ENCODE measurements at regions not wholly inside any gene's neighbourhood (a gene's known extent, or its start where the extent isn't known, plus 50 kb on each side); places are given as distances from the start of the nearest gene placed in this dataset.

GRCh38 chr4:117661091-117662072 is 372.9 kb upstream of the NDST3 start:
- no peaks in the 10 kb centered on the region for H3K9me1 ChIP-seq (replicated peaks; ENCODE audit: control insufficient read depth, extremely low read depth, insufficient read depth, low read length)
- TF ChIP-seq, protein P1, sequence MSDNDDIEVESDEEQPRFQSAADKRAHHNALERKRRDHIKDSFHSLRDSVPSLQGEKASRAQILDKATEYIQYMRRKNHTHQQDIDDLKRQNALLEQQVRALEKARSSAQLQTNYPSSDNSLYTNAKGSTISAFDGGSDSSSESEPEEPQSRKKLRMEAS (IDR thresholded peaks at IDR 0.05; ENCODE audit: insufficient read depth, insufficient read length), result no peak
- TF ChIP-seq POLR2A (IDR thresholded peaks at IDR 0.05; ENCODE audit: low read depth, low read length), result no peak
- TF ChIP-seq EZH2 (IDR thresholded peaks at IDR 0.05; ENCODE audit: borderline replicate concordance, low read depth, low read length, severe bottlenecking), result no peak
- no peak for TF ChIP-seq MYC (IDR thresholded peaks at IDR 0.05; ENCODE audit: low read depth, low read length)
- TF ChIP-seq, protein P2, sequence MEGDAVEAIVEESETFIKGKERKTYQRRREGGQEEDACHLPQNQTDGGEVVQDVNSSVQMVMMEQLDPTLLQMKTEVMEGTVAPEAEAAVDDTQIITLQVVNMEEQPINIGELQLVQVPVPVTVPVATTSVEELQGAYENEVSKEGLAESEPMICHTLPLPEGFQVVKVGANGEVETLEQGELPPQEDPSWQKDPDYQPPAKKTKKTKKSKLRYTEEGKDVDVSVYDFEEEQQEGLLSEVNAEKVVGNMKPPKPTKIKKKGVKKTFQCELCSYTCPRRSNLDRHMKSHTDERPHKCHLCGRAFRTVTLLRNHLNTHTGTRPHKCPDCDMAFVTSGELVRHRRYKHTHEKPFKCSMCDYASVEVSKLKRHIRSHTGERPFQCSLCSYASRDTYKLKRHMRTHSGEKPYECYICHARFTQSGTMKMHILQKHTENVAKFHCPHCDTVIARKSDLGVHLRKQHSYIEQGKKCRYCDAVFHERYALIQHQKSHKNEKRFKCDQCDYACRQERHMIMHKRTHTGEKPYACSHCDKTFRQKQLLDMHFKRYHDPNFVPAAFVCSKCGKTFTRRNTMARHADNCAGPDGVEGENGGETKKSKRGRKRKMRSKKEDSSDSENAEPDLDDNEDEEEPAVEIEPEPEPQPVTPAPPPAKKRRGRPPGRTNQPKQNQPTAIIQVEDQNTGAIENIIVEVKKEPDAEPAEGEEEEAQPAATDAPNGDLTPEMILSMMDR (IDR thresholded peaks at IDR 0.05; ENCODE audit: extremely low read depth in 1 of 2, insufficient read depth in 1 of 2, low read depth in 1 of 2, low read length in 2 of 2), result no peak
- no peak for TF ChIP-seq POLR2AphosphoS5 (IDR thresholded peaks at IDR 0.05; ENCODE audit: insufficient read depth, low read depth, low read length)
- TF ChIP-seq JUN (IDR thresholded peaks at IDR 0.05; ENCODE audit: borderline replicate concordance, insufficient read depth, insufficient read length, low read depth), result no peak
- no peak for TF ChIP-seq FOS (IDR thresholded peaks at IDR 0.05; ENCODE audit: borderline replicate concordance, insufficient read depth, low read length)
- no peak for TF ChIP-seq GATA2 (IDR thresholded peaks at IDR 0.05; ENCODE audit: insufficient read depth, insufficient read length, low read depth, low read length)
- dilution Hi-C loops (cut with MboI; ENCODE audit: extremely low pct_ligation_motif_present, low sequenced_read_pairs) (no loop called here), intact Hi-C loops (cut with micrococcal nuclease) (no loop called here)
- no peak overlapping the region for H3K4me3 ChIP-seq (replicated peaks in 1 of 3; ENCODE audit: insufficient read depth in 1 of 3, low read depth in 1 of 3, low read length in 3 of 3)
- H4K20me1 ChIP-seq (replicated peaks; ENCODE audit: control insufficient read depth, extremely low read depth, insufficient read depth, low read length), result no peaks in the 10 kb centered on the region
- no peaks in the 10 kb centered on the region for H3K9me3 ChIP-seq (replicated peaks; ENCODE audit: control insufficient read depth, insufficient read depth, low read length)
- ChIA-PET POLR2A (no interaction called here), CTCF (no interaction called here)
- H3K79me2 ChIP-seq (ENCODE audit: control insufficient read depth, insufficient read depth, low read length), result no peaks in the 10 kb centered on the region
- DNase-seq (ENCODE audit: low read depth, low spot score) (no peak), FAIRE-seq (no peak)
- H3K36me3 ChIP-seq (ENCODE audit: control insufficient read depth in 2 of 2, extremely low read depth in 1 of 2, insufficient read depth in 2 of 2, low read length in 2 of 2), result no peaks in the 10 kb centered on the region
- no TSS peak for BruUV-seq (replicated peaks)
- H3K9ac ChIP-seq (replicated peaks; ENCODE audit: extremely low read depth, insufficient read depth, low read length), result no peak overlapping the region
- no peaks in the 10 kb centered on the region for H3K4me1 ChIP-seq (ENCODE audit: control insufficient read depth, extremely low read depth, insufficient read depth, low read length)
- H3K4me2 ChIP-seq (ENCODE audit: insufficient read depth, low read length), result no peak overlapping the region
- no peak overlapping the region for H2AFZ ChIP-seq (ENCODE audit: low read depth, low read length)
- H3K27ac ChIP-seq (ENCODE audit: insufficient read depth, low read depth, low read length), result no peak overlapping the region
- H3K27me3 ChIP-seq (ENCODE audit: control insufficient read depth in 2 of 2, insufficient read depth in 2 of 2, low read length in 2 of 2), result no peaks in the 10 kb centered on the region
